NCI-H82 treated with DMSO at 0.1 percent for 48 hours (cell line): ENCODE measurements at regions not wholly inside any gene's neighbourhood (a gene's known extent, or its start where the extent isn't known, plus 50 kb on each side); places are given as distances from the start of the nearest gene placed in this dataset.

Experiments
- DNase-seq: peaks from one replicate; lab custom pipeline; 2025; ENCODE audit not compliant: unreplicated experiment; lab: John Stamatoyannopoulos, UW

DNA sequence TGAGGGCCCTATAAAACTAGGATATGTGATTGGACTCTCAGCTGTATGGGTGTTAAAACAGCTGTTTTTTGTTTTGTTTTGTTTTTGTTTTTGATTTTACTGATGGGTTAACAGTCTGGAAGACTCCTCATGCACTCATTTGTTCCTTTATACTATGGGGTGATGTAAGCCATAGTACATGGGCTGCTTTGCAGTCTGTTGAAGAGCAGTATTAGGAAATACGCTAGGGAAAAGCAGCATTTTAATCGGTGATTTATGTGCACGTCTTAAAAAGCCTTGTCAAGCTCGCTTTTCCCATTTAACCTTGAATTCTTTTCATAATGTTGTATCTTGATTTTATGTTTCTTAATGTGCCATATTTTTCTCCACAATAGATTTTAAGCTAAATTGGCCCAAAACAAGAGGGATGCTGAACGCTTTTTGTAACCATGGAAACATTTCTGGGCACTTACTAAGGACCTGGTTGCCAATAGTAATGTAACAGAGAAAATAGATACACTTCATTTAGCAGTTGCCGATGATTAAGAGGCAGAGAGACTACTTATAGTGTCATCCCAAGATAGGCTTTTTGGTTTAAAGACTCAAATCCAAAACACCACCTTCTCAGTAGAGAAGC, 244.0 kb downstream of the SNAPC1 start:
- no peak for DNase-seq

DNA sequence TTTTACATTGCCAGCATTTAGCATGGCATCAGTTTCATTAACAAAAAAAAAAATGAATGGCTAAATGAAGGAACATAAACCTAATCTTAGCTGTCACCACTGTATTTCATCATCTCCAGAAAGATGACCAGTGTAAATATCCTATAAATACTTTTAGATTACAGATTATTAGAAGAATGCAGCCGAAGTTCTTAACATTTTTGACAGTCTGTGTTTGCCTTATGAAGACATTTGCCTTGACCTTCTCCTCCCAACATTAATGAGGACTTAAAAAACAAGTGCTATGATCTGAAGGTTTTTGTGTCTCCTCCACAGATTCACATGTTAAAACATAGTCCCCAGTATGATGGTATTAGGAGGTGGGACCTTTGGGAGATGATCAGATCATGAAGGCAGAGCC, 253.0 kb downstream of the SNAPC1 start:
- DNase-seq: no peak

DNA sequence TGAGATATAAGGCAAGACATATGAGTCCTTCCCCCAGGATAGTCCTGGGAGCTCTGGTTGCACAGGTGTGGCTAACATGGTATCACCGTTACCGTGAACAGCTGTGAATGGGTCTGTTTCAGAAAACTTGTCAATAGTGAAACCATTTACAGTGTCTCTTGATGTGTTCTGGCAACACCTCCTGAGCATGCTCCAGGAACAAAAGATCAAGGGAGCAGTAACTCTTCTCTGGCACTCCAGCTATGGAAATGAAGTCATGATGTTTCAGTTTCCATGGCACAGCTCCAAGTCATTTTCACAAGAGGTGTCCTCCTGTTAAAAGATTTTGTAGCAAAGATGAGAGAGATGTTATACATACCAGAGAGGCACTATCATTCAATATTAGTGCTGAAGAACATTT, 253.7 kb downstream of the SNAPC1 start:
- no peak for DNase-seq

DNA sequence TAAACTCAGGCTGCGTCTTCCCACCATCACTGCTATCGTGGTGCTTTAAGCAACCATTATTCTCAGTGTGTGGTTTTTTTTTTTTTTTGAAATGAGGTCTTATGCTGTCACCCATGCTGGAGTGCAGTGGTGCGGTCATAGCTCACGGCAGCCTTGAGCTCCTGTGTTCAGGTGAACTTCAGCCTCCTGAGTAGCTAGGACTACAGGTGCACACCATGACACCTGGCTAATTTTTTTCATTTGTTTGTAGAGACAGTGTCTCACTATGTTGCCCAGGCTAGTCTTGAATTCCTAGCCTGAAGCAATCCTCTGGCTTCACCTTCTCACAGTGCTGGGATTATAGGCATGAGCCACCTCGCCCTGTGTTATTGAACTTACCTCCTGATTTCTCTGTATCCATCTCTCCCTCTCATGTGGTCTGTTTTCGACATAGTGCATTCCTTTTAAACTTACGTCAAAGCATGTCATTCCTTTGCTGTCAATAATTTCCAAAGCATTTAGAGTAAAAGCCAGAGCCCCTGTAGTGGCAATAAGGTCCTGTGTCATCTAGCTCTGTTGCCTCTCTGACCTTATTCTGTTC, 255.5 kb downstream of the SNAPC1 start:
- DNase-seq: no peak

DNA sequence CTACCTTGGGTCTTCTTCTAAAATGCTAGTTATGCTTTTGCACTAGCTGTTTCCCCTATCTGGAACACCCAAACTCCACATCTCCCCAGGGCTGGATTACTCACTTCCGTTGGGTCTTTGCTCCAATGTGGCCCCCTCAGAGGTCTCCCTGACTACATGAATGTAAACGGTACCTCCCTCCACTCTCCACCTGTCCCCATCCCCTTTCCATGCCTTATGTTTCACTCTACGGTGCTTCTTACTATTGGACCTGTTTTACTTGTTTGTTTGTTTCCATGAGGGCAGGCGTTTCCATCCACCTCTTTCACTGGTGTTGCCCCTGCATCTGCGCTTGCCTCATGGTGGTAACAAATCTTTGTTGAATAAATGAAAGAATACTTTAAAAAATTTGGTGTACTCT, 256.4 kb downstream of the SNAPC1 start:
- no peak for DNase-seq

DNA sequence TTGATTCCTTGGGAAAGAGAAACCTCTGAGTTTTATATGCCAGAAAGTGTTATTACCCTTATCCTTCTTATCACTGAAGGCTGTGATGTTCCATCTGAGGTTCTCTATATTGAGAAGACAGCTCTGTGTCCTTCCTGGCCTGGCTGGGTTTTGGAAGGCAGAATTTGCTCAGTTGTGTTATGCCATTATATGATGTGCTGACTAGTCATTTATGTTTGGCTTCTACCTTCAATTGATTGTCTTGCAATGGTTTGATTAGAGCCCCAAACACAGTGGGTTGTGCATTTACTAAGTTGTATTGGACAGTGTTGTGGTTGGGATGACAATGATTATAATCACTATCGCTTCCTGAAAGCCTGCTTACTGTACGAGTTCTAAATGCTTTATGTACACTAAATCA, 265.7 kb downstream of the SNAPC1 start:
- DNase-seq: no peak

DNA sequence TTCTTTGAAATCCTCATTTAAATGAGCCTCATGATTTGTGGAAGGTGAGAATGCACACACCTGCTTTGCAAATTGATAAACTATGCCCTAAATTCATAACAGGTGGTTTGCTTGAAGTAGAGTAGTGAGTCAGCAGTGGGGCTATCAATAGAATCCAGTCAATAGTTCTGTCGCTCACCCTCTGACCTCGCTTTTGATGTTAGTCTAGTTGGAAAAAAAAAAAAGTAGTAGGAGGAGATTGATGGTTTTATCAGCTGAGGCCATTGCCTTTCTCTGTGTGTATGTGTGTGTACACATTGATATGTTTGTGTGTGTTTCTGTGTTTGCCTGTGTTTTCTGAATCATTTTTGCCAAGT, 267.3 kb downstream of the SNAPC1 start:
- no peak for DNase-seq

DNA sequence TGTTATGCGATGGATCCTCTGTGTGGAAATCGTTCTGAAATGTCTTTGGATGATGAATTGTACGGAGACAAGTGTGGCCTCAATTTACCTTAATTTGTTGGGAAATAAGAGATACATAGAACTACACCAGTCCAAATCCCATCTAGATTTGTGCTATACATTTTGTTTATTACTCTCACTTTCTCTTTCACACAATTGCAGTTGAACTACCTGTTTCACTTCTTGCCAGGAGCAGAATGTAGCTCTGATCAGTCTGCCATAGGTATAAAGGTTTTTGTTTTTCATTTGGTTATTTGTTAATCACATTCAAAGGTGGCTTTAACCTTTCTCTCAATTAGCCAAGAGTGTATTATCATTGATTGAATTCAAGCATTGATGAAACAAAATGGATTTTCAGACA, 268.2 kb downstream of the SNAPC1 start:
- no peak for DNase-seq

DNA sequence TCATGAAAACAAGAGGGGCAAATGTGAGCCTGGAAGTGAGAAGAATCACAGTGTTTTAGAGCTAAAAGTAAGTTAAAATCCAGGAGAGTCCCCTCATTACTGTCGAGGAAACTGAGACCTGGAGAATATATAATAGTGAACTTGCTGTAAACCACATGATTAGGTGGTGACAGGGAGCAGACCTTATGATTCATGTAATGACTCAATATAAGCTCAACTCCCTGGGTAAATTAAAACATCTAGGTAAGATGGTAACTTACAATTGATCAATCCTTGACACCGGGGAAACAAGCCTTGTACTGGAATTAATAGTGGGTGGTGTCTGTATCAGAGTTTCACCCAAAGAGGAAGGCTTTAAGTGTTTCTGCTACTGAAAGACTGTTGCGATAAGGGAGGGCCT, 269.3 kb downstream of the SNAPC1 start:
- DNase-seq: no peak

DNA sequence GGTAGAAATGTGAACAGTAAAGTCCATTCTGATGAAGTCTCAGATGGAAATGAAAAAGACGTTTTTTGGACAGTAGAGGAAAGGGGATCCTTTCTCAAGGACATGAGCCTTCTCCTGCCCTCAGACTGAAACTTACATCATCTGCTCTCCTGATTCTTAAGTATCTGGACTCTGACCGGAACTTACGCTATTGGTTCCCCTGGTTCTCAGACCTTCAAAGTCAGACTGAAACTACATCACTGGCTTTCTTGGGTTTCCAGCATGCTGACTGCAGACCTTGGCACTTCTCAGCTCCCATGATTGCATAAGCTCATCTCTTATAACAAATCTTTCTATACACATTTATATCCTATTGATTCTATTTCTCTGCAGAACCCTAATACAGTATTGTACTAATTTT, 291.0 kb downstream of the SNAPC1 start:
- DNase-seq: no peak

DNA sequence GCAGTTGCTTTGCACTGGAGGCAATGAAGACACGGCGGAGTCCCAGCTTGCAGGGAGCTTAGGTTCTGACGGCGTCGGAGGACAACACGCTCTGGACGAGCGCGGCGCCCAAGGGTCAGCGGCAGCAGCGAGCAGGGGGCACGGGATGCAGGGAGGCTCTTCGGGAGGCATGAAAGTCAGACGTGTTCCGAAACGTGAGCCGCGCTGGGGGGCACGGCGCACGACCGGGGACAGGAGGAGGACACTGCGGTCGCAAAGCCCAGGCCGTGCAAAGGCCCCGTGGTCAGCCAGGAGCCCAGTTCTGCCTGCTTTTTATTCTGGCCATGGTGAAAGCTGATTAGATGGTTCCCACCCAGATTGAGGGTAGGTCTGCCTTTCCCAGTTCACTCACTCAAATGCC, 294.6 kb downstream of the SNAPC1 start:
- no peak for DNase-seq

DNA sequence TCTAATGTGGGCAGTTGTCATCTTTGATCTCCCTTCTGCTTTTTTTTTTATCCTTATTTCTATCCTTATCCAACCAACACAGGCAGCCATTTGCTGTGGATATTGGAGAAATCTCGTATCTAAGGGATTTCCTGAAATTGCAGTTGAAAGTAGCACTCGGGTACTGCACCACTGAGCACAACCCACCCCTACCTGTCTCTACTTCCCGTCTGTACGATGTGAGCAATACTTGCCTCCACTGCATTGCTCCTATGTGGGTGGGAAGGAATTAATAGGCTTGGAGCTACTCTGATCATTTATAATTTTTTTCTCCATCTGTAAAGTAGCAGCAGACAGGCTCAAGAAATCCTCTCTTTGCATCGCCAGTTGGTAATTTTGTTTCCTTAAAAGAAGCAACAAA, 300.4 kb downstream of the SNAPC1 start:
- no peak for DNase-seq

DNA sequence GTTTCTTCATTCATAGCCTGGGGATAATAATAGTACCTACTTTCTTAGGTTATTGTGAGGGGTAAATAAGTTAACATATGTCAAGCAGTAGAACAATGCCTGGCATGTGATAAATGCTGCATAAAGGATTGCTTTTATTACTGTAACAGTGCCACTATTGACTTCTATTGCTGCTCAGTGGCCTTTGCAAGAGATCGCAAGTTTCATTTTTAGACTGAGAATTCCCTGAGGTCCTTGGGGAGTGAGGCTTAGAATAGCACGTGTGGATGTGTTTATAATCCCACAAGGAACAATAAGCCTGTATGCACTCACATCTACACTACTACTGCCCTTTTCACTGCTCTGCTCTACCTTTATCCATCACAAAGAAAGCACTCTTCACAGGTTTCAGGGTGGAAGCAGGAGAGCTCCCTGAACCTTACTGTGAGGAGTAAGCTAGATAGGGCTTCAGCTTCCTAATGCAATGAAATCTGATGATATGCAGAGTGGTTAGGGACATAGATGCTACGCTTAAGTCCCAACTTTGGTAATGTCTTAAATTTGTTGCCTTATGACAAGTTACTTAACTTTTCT, 302.6 kb downstream of the SNAPC1 start:
- no peak for DNase-seq

DNA sequence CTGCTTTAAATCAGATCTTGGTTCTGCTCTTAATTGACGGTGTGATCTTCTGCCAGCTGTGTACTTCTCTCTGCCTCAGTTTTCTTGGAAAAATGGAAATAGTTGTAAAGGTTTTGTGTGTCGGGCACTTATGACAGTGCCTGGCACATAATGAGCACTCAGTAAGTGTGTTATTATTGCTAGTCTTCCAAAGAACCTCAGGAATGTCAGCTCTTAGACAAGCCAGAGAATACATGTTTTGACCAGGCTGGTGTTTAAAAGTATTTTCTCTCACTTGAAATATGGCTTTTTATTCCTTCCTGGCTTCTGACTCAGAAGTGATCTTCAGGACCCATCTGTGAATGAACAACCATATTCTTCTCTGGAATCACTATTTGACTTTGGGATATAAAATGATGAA, 304.1 kb downstream of the SNAPC1 start:
- DNase-seq: no peak

DNA sequence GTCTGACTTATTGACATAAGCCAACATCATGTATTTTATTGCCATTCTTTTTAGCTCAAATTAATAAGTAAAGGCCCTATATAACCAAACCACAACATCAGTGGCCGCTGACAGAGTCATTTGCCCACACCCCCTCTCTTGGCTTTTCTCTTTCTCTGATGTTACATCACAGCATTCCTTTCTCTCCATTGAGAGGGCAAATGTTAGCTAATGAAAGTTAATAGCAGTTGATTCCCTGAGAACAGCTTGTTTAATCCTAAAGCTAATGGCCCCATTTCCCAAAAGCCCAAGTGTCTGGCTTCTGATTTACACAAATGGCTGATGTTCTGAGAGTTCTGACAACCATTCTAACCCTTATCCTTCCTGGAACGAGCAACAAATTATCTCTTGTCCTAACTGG, 308.8 kb downstream of the SNAPC1 start:
- DNase-seq: peak; percentile 21

DNA sequence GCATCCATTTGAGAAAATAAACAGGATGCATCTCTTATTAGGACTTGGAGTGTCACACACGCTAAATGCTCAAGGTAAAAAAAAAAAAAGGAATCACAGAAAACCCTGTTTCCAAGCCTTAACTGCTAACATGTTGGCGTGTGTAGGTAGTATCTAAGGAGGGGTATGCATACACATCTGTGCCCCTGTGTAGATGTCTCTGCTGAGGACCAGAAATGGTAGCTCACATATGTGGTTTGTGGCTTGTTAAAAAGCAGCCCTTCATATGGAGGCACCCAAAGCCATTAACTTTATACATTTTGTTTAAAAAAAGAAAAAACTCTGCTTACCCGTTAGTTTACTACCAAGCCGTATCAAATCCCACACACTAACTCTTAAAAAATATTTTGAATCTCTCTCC, 314.1 kb downstream of the SNAPC1 start:
- DNase-seq: no peak

DNA sequence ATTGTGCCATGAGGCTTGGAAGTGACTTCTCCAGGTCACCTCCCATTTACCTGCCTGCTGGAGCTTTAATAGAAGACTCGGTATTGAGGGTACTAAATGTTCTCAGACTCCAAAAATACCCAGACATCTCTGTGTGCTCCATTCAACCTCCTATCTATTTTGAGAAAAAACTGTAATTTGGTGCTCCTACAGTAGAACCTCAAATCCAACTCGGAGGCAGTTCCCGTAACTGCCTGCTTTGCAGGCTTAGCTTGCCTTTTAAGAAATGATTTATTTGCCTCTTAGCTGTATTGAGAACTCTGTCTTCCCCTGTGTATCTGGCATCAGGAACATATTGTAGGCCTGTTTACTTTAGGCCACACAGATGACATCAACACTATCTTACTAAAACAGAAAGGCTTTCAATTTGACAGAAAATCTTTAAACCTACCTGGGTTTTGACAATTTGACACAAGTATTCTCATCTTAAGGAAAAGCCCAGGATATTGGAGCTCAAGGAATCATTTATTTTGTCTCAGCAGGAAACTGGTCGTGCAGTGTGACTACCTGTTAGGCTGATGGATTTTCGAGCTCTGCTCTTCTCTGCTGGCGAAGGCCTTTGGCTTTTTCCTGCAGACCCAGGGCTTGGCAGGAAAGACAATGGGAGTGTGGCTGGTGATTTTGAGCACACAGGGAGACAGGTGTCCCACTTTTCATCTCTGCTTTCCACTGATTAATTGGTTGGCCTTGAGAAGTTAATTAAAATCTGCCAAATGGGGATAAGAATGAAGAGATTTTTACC, 314.8 kb downstream of the SNAPC1 start:
- DNase-seq: peak; percentile 69

DNA sequence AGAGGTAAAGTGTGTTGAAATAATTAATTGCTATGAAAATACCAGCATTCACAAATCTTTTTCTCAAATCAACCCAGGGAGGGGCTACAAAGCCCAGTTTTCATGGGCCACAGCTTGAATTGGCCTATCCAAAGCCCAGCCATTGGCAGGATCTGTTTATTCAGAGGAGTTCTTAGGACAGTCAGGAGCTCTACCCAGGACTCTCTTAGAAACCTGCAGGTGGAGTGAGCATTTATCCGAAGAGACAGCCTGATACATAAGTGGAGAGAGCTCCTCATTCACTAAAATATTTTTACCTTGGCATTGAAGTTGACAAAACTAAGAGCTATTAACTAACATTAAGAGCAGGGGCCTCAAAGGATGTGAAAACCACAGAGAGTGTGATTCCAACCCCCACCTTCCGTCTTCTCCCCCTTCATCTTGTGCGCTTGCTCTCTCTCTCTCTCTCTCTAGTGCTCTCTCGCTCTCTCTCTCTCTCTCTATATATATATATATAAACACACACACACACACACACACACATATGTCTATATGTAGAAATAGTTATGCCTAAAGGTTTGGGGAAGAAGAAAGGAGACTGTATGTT, 315.5 kb downstream of the SNAPC1 start:
- DNase-seq: no peak

DNA sequence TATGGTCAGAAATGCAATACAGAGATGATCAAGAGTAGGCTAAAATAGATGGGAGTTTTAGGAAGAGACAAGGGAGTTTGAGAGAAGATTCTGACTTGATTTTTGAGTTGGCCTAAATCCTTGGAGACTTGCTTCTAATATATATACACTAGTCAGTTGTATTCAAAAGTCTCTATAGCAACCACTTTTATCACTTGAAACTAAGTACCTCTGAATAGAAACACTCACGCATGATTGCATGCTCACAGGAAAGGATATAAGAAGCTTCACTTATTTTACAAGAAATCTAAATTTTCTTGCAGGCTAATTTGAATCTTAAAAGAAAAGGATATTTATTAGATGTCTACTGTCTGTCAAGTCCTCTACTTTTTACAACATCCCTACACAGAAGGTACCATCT, 316.8 kb downstream of the SNAPC1 start:
- DNase-seq: no peak

DNA sequence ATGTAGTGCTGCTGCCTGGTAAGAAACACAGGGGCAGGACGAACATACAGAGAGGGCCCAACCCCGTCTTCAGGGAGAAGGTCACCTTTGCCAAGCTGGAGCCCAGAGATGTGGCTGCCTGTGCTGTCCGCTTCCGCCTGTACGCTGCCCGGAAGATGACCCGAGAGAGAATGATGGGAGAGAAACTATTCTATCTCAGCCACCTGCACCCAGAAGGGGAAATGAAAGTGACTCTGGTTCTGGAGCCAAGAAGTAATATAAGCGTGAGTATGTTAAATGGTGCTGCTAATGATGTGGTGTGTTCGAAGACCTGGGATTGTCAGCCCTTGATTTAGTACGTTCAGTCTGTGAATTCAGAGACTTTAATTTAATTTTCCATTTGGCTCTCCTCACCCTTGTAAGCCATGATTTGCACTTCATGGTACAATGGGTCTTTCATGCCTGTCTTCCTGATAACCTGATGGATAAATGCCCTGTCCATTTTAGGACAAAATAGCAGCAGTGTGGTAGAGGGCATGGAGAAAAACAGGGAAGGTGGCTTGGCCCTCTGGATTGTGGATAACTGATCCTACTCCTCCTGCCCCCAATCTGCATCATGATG, 318.9 kb downstream of the SNAPC1 start:
- no peak for DNase-seq

DNA sequence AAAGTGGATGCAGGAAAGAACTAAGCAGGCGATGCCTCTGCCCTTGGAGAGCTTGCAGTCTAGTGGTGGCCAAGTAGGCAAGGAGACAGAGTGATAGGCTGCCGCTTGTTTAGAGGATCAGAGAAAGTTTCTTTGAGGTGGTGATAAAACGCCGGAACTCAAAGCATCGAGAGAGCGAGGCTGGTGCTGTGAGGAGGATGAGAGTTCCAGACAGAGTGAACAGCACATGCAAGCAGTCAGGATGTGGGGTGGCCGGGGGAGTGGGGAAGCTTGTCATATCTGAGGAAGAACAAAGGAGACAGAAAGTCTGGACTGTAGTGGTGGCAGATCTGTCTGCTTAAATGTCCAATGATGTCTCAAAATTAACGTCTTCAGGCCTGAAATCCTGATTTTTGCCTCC, 319.7 kb downstream of the SNAPC1 start:
- no peak for DNase-seq

DNA sequence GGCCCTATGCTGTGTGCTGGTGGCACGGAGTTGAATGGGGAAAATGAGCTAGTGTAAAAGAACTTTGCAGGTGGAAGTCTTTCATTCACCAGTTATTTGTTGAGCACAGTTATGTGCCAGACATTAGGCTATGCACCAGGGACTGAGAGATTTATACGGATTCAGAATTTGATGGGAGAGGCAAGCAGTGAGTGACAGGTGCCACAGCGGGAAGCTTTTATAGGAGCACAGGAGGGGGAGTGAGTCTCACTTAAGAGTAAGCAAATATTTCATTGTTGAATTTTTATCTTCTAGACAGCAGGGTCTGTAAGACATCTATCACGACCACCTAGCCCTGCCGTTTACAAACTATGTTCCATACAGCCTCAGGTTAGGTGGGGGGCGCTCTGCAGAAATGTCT, 320.6 kb downstream of the SNAPC1 start:
- DNase-seq: no peak
